Prostate gland (tissue), 2 donors: ENCODE measurements at regions not wholly inside any gene's neighbourhood (a gene's known extent, or its start where the extent isn't known, plus 50 kb on each side); places are given as distances from the start of the nearest gene placed in this dataset.
"Not testable (repeated sequence)": the region's sequence is repeated elsewhere in the genome, so short reads cannot be mapped to it uniquely, and the experiment has no call there.

Experiments
- DNase-seq: peaks from one replicate; pipeline ENCODE4 v3.0.0-alpha.2; 2019; ENCODE audit warnings: low spot score
- H3K27ac ChIP-seq, 2 donors: fragments of 200-600 bp; sonication (generic); 2 replicates each; pipeline ENCODE4 v1.5.1; 2017 to 2019
- H3K27me3 ChIP-seq: fragments of 200-600 bp; sonication (generic); replicated peaks from 2 replicates; pipeline ENCODE4 v1.5.1; 2019; ENCODE audit not compliant: insufficient read depth
- H3K36me3 ChIP-seq, 2 donors: fragments of 200-600 bp; sonication (generic); 1 replicate in 1 of 2; 2 replicates in 1 of 2; pipeline versions ENCODE4 v1.5.1 to v1.8.1; 2017 to 2019
- H3K4me1 ChIP-seq: fragments of 200-600 bp; sonication (generic); replicated peaks from 2 replicates; pipeline ENCODE4 v1.5.1; 2019
- H3K4me3 ChIP-seq, 2 donors: fragments of 200-600 bp; sonication (generic); 2 replicates each; pipeline ENCODE4 v1.5.1; 2017 to 2019
- H3K9me3 ChIP-seq: fragments of 200-600 bp; sonication (generic); 2 replicates; pipeline ENCODE4 v1.5.1; 2017
- CTCF ChIP-seq, 4 experiments: fragments of 200-600 bp in 2 of 4; fragments of 450-650 bp in 2 of 4; sonication (generic) in 2 of 4; IDR thresholded peaks; 1 replicate in 3 of 4; 2 replicates in 1 of 4; pipeline ENCODE4 v1.5.1; 2016 to 2019; ENCODE audit warnings: antibody characterized with exemption in 4 of 4, mild to moderate bottlenecking in 2 of 4, moderate library complexity in 2 of 4
- POLR2A ChIP-seq: fragments of 450-650 bp; IDR thresholded peaks from one replicate; pipeline ENCODE4 v1.6.1; 2016; ENCODE audit warnings: antibody characterized with exemption, mild to moderate bottlenecking
- POLR2AphosphoS5 ChIP-seq: sonication (generic); formaldehyde crosslinking; IDR thresholded peaks from one replicate; pipeline ENCODE4 v1.6.1; 2017; ENCODE audit warnings: antibody characterized with exemption
- WGBS: methylation state at CpG from one replicate; pipeline ENCODE4 v1.1.5; 2018; 5-methylcytosine and 5-hydroxymethylcytosine counted together
- intact Hi-C: fragments of 100-400 bp; cut with DNase I; formaldehyde crosslinking; loops from one replicate; pipeline ENCODE4 v1.14.2; 2022

- TF ChIP-seq POLR2AphosphoS5 (no peak), CTCF (IDR thresholded peaks at IDR 0.05) (no peak), POLR2A (no peak)
- no peak for DNase-seq
- WGBS: 84% methylated on average over 2 of the region's 2 CpGs
- intact Hi-C loops: no loop called here
- Histone ChIP-seq H3K36me3 (no peaks in the 10 kb centered on the region), H3K4me3 (no peak overlapping the region), H3K4me1 (no peaks in the 10 kb centered on the region), H3K9me3 (no peaks in the 10 kb centered on the region), H3K27ac (no peak overlapping the region), H3K27me3 (no peaks in the 10 kb centered on the region)
These were observed 359.5 kb downstream of the CETN3 start for GRCh38 chr5:90050103-90050502.

- H3K36me3 ChIP-seq: no peaks in the 10 kb centered on the region
- TF ChIP-seq POLR2A: no peak
- TF ChIP-seq POLR2AphosphoS5: no peak
- no peak for TF ChIP-seq CTCF (IDR thresholded peaks at IDR 0.05)
- H3K4me1 ChIP-seq: no peaks in the 10 kb centered on the region
- H3K9me3 ChIP-seq: no peaks in the 10 kb centered on the region
- no peak overlapping the region for H3K4me3 ChIP-seq
- no peak overlapping the region for H3K27ac ChIP-seq
- DNase-seq: no peak
- H3K27me3 ChIP-seq: no peaks in the 10 kb centered on the region
- intact Hi-C loops: no loop called here
- 73% methylated on average over 5 of the region's 5 CpGs for WGBS
These were observed 362.4 kb downstream of the CETN3 start for GRCh38 chr5:90047113-90047512.

GRCh38 chr5:90040082-90040481 lies 369.5 kb downstream of the CETN3 start:
- H3K27ac ChIP-seq, intact Hi-C loops, H3K4me3 ChIP-seq, H3K36me3 ChIP-seq, DNase-seq, H3K27me3 ChIP-seq, H3K9me3 ChIP-seq, H3K4me1 ChIP-seq: not testable (repeated sequence)
- WGBS: 86% methylated on average over 4 of the region's 4 CpGs

- TF ChIP-seq POLR2A: no peak
- no peak for TF ChIP-seq POLR2AphosphoS5
- no peak for TF ChIP-seq CTCF (IDR thresholded peaks at IDR 0.05)
- Histone ChIP-seq H3K4me1 (no peaks in the 10 kb centered on the region), H3K36me3 (no peaks in the 10 kb centered on the region), H3K27ac (no peak overlapping the region), H3K27me3 (no peaks in the 10 kb centered on the region), H3K4me3 (no peak overlapping the region), H3K9me3 (no peaks in the 10 kb centered on the region)
- WGBS: 85% methylated on average over 4 of the region's 4 CpGs
- DNase-seq: no peak
- intact Hi-C loops: no loop called here
These were observed 371.9 kb downstream of the CETN3 start for GRCh38 chr5:90037646-90038045.

DNA sequence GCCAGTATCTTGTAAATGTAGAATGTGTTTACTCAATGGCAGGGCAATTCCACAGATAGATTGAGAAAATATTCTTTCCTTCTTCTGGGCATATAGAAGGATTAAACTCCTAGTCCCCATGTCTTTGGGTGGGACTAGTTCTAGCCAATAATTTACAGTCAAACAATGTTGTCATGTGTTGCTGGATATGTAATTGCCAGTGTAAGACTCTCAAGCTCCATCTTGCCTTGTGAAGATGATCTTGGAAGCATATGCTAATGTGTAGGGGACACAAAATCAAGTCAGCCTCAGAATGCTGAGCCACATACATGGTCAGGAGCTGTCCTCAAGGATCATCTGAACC lies 386.9 kb downstream of the CETN3 start:
- TF ChIP-seq CTCF (IDR thresholded peaks at IDR 0.05) (no peak), POLR2A (no peak), POLR2AphosphoS5 (no peak)
- no peak for DNase-seq
- H3K27me3 ChIP-seq: no peaks in the 10 kb centered on the region
- H3K9me3 ChIP-seq: no peaks in the 10 kb centered on the region
- H3K27ac ChIP-seq: no peak overlapping the region
- intact Hi-C loops: no loop called here
- H3K4me1 ChIP-seq: no peaks in the 10 kb centered on the region
- no peaks in the 10 kb centered on the region for H3K36me3 ChIP-seq
- H3K4me3 ChIP-seq: no peak overlapping the region
